GM23248 (cell line): ENCODE measurements at regions not wholly inside any gene's neighbourhood (a gene's known extent, or its start where the extent isn't known, plus 50 kb on each side); places are given as distances from the start of the nearest gene placed in this dataset.

ENCODE experiments used
- EZH2 ChIP-seq: fragments of 200-600 bp; sonication (generic); IDR thresholded peaks from 2 replicates; pipeline ENCODE4 v1.6.1; 2018; ENCODE audit warnings: antibody characterized with exemption, mild to moderate bottlenecking; ENCODE audit not compliant: insufficient read depth, poor library complexity, severe bottlenecking
- EZH2phosphoT487 ChIP-seq: fragments of 200-600 bp; sonication (generic); IDR thresholded peaks from 2 replicates; pipeline ENCODE4 v1.6.1; 2018; ENCODE audit warnings: antibody characterized with exemption, moderate library complexity, mild to moderate bottlenecking, low read depth; ENCODE audit not compliant: insufficient read depth

GRCh38 chr5:29568028-29568427, 1625.5 kb upstream of the CDH6 start:
- no peak for TF ChIP-seq EZH2
- no peak for TF ChIP-seq EZH2phosphoT487
